HCT116 (cell line): ENCODE measurements at regions not wholly inside any gene's neighbourhood (a gene's known extent, or its start where the extent isn't known, plus 50 kb on each side); places are given as distances from the start of the nearest gene placed in this dataset.

Experiments
- ATAC-seq: fragments of 200-7000 bp; cut with Tn5 transposase; 2 replicates; pipeline ENCODE4 v1.9.1; 2020; ENCODE audit warnings: mild to moderate bottlenecking, moderate library complexity
- BruUV-seq: library from RNA; stranded (reverse); fragments of 400-500 nt; replicated peaks from 2 replicates; lab custom pipeline; 2021; lab: Mats Ljungman, UMichigan
- CTCF ChIA-PET: fragments of 300-600 bp; sonication (Branson Sonifier 250); formaldehyde crosslinking; loops from one replicate; lab custom pipeline; 2021; ENCODE audit warnings: antibody characterized with exemption; lab: Charles Lee
- POLR2A ChIA-PET: fragments of 300-600, 350-600 bp; sonication (Branson Sonifier 250); formaldehyde crosslinking; loops from one replicate; lab custom pipeline; 2021; ENCODE audit warnings: antibody characterized with exemption; lab: Charles Lee
- RAD21 ChIA-PET, 2 experiments: fragments of 300-600 bp; sonication (Branson Sonifier 250); formaldehyde crosslinking; loops; one replicate each; lab custom pipeline; 2023; ENCODE audit warnings: low total read pairs in 2 of 2; ENCODE audit not compliant: uncharacterized antibody in 2 of 2, unreplicated experiment in 2 of 2, low non-redundant PET in 1 of 2; lab: Charles Lee
- DNase-seq: peaks from one replicate; pipeline ENCODE4 v3.0.0-alpha.2; 2010; ENCODE audit warnings: low read depth, low spot score
- H2AFZ ChIP-seq: fragments of 200-600 bp; shearing (Covaris generic), sonication (generic); 2 replicates; pipeline ENCODE4 v1.6.1; 2017; ENCODE audit warnings: low read depth, mixed run types, mixed read lengths, antibody characterized with exemption, low read length; ENCODE audit not compliant: poor library complexity, severe bottlenecking
- H3K27ac ChIP-seq: 2 replicates; pipeline ENCODE4 v1.5.1; 2012; ENCODE audit warnings: low read depth, low read length
- H3K27me3 ChIP-seq: fragments of 200-600 bp; sonication (generic); 2 replicates; pipeline ENCODE4 v1.6.1; 2016; ENCODE audit warnings: mixed run types, low read length, mixed read lengths; ENCODE audit not compliant: insufficient read depth
- H3K36me3 ChIP-seq, 2 experiments: fragments of 200-500 bp in 1 of 2; fragments of 200-600 bp in 1 of 2; sonication (Bioruptor generic) in 1 of 2; sonication (generic) in 1 of 2; 2 replicates each; pipeline versions ENCODE4 v1.5.1 to v1.6.1; 2014 to 2016; ENCODE audit warnings: low read length in 2 of 2, inconsistent platforms in 1 of 2, mixed read lengths in 1 of 2, mixed run types in 1 of 2; ENCODE audit not compliant: insufficient read depth in 2 of 2, control insufficient read depth in 1 of 2
- H3K4me1 ChIP-seq, 2 experiments: fragments of 200-600 bp in 1 of 2; sonication (generic) in 1 of 2; 2 replicates each; pipeline versions ENCODE4 v1.5.1 to v1.6.1; 2012 to 2017; ENCODE audit warnings: low read length in 2 of 2, inconsistent platforms in 1 of 2, mild to moderate bottlenecking in 1 of 2, mixed read lengths in 1 of 2, mixed run types in 1 of 2, moderate library complexity in 1 of 2; ENCODE audit not compliant: insufficient read depth in 2 of 2, control insufficient read depth in 1 of 2
- H3K4me2 ChIP-seq: fragments of 200-600 bp; sonication (generic); 2 replicates; pipeline ENCODE4 v1.6.1; 2017; ENCODE audit warnings: mixed run types, low read length, mixed read lengths
- H3K4me3 ChIP-seq, 2 experiments: fragments of 200-600 bp in 1 of 2; sonication (generic) in 1 of 2; replicated peaks in 1 of 2; 2 replicates each; pipeline ENCODE4 v1.5.1; 2011 to 2016; ENCODE audit warnings: low read length in 2 of 2, control low read depth in 1 of 2, low read depth in 1 of 2, mild to moderate bottlenecking in 1 of 2, mixed read lengths in 1 of 2, mixed run types in 1 of 2
- H3K79me2 ChIP-seq: fragments of 200-600 bp; sonication (generic); 2 replicates; pipeline ENCODE4 v1.6.1; 2017; ENCODE audit warnings: mild to moderate bottlenecking, mixed run types, low read length, moderate library complexity, mixed read lengths; ENCODE audit not compliant: insufficient read depth
- H3K9ac ChIP-seq: fragments of 200-600 bp; sonication (generic); 2 replicates; pipeline ENCODE4 v1.6.1; 2016; ENCODE audit warnings: low read length, mixed read lengths
- H3K9me2 ChIP-seq: fragments of 200-600 bp; sonication (generic), shearing (Covaris generic); 2 replicates; pipeline ENCODE4 v1.6.1; 2017; ENCODE audit warnings: mixed run types, mild to moderate bottlenecking, moderate library complexity; ENCODE audit not compliant: insufficient read depth
- H3K9me3 ChIP-seq, 2 experiments: fragments of 200-500 bp in 1 of 2; fragments of 200-600 bp in 1 of 2; sonication (Bioruptor generic) in 1 of 2; sonication (generic) in 1 of 2; 2 replicates each; pipeline ENCODE4 v1.6.1; 2014 to 2017; ENCODE audit warnings: low read length in 2 of 2, mixed read lengths in 2 of 2, inconsistent platforms in 1 of 2, low read depth in 1 of 2, mild to moderate bottlenecking in 1 of 2, mixed run types in 1 of 2, moderate library complexity in 1 of 2; ENCODE audit not compliant: control insufficient read depth in 1 of 2, insufficient read depth in 1 of 2
- H4K20me1 ChIP-seq: fragments of 200-600 bp; sonication (generic), shearing (Covaris generic); 2 replicates; pipeline ENCODE4 v1.6.1; 2017; ENCODE audit warnings: mixed run types, mild to moderate bottlenecking, moderate library complexity; ENCODE audit not compliant: insufficient read depth
- CEBPB ChIP-seq: IDR thresholded peaks from 2 replicates; pipeline ENCODE4 v1.6.1; 2012; ENCODE audit warnings: low read depth
- EZH2 ChIP-seq: fragments of 200-600 bp; sonication (generic); IDR thresholded peaks from 2 replicates; pipeline ENCODE4 v1.6.1; 2017; ENCODE audit warnings: antibody characterized with exemption, mixed run types
- FOSL1 ChIP-seq: IDR thresholded peaks from 2 replicates; pipeline ENCODE4 v1.6.1; 2012; ENCODE audit warnings: low read depth
- POLR2AphosphoS5 ChIP-seq: IDR thresholded peaks from 2 replicates; pipeline ENCODE4 v1.6.1; 2011; ENCODE audit warnings: mild to moderate bottlenecking, low read depth, low read length, moderate library complexity
- RAD21 ChIP-seq: IDR thresholded peaks from 2 replicates; pipeline ENCODE4 v1.6.1; 2012; ENCODE audit warnings: low read depth, mild to moderate bottlenecking
- SIN3A ChIP-seq: IDR thresholded peaks from 2 replicates; pipeline ENCODE4 v1.6.1; 2012; ENCODE audit warnings: low read depth
- SP1 ChIP-seq: IDR thresholded peaks from 2 replicates; pipeline ENCODE4 v1.6.1; 2012; ENCODE audit warnings: low read depth
- TCF7L2 ChIP-seq: IDR thresholded peaks from 2 replicates; pipeline ENCODE4 v1.7.0; 2011; ENCODE audit warnings: borderline replicate concordance, inconsistent platforms; ENCODE audit not compliant: insufficient read depth, insufficient read length; ENCODE audit errors: extremely low read depth
- intact Hi-C: fragments of 100-400 bp; cut with micrococcal nuclease; formaldehyde crosslinking; loops from 2 replicates; pipeline ENCODE4 v1.10.0; 2022
- TF ChIP-seq, protein P1 (sequence below): IDR thresholded peaks from 2 replicates; pipeline ENCODE4 v1.6.1; 2012
- TF ChIP-seq, protein P2 (sequence below): IDR thresholded peaks from 2 replicates; pipeline ENCODE4 v1.6.1; 2012
- TF ChIP-seq, protein P3 (sequence below): IDR thresholded peaks from 2 replicates; pipeline ENCODE4 v1.6.1; 2012; ENCODE audit warnings: low read depth
- TF ChIP-seq, protein P4 (sequence below): IDR thresholded peaks from 2 replicates; pipeline ENCODE4 v1.6.1; 2011; ENCODE audit warnings: mild to moderate bottlenecking, low read length, moderate library complexity; ENCODE audit not compliant: insufficient replicate concordance; ENCODE audit errors: extremely low read depth

- Histone ChIP-seq H4K20me1 (no peaks in the 10 kb centered on the region), H3K9me2 (no peaks in the 10 kb centered on the region), H3K4me1 (no peaks in the 10 kb centered on the region), H3K9me3 (peaks cover 0 to 5% of the 10 kb centered on the region in 2 experiments; a peak in 2 of 4 replicates), H3K36me3 (no peaks in the 10 kb centered on the region), H3K27ac (no peak overlapping the region), H2AFZ (no peak overlapping the region), H3K4me3 (no peak overlapping the region), H3K27me3 (no peaks in the 10 kb centered on the region), H3K79me2 (no peaks in the 10 kb centered on the region), H3K4me2 (no peak overlapping the region), H3K9ac (no peak overlapping the region)
- TF ChIP-seq SIN3A (no peak), SP1 (no peak), EZH2 (no peak), RAD21 (no peak)
- TF ChIP-seq, protein P1, sequence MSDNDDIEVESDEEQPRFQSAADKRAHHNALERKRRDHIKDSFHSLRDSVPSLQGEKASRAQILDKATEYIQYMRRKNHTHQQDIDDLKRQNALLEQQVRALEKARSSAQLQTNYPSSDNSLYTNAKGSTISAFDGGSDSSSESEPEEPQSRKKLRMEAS: no peak
- DNase-seq (no peak), ATAC-seq (no peak)
- RAD21 ChIA-PET: no interaction called here
- CTCF ChIA-PET: no interaction called here
- intact Hi-C loops: no loop called here
- no TSS peak for BruUV-seq
- POLR2A ChIA-PET: no interaction called here
These were observed 1239.3 kb downstream of the TYW1 start for GRCh38 chr7:68235937-68236336.

DNA sequence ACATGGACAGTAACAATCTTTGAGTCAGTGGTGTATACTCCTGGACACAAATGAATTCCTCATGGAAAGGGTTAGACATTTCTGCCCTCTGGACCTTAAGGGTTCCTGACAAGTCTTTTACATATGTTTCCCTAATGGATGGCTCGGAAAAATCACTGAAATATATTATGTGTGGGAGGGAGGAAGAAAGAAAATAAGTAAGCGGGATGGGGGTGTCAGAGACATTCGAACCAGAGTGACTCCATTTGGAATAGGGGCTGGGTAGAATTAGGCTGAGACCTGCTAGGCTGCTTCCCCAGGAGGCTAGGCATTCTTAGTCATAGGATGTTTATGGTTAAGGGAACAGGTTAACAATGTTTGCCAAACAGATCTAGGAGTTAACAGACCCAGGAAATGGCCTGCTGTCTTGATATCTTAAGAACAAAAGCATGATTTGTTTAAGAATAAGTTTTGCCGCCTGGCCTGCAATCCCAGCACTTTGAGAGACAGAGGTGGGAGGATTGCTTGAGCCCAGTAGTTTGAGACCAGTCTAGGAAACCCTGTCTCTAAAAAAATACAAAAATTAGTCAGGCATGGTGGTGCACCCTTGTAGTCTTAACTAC is 1241.7 kb downstream of the TYW1 start:
- Histone ChIP-seq H3K4me3 (no peak overlapping the region), H2AFZ (no peak overlapping the region), H3K9ac (no peak overlapping the region), H3K9me3 (peaks cover 0 to 5% of the 10 kb centered on the region in 2 experiments; a peak in 2 of 4 replicates), H3K27ac (no peak overlapping the region), H3K79me2 (no peaks in the 10 kb centered on the region), H4K20me1 (no peaks in the 10 kb centered on the region), H3K9me2 (no peaks in the 10 kb centered on the region), H3K36me3 (no peaks in the 10 kb centered on the region), H3K4me1 (no peaks in the 10 kb centered on the region), H3K4me2 (no peak overlapping the region), H3K27me3 (no peaks in the 10 kb centered on the region)
- POLR2A ChIA-PET: no interaction called here
- CTCF ChIA-PET: no interaction called here
- BruUV-seq: no TSS peak
- intact Hi-C loops: no loop called here
- ATAC-seq: no peak
- RAD21 ChIA-PET: no interaction called here
- DNase-seq: no peak
- TF ChIP-seq FOSL1 (no peak), CEBPB (no peak), TCF7L2 (no peak), SIN3A (no peak), POLR2AphosphoS5 (no peak)
- TF ChIP-seq, protein P2, sequence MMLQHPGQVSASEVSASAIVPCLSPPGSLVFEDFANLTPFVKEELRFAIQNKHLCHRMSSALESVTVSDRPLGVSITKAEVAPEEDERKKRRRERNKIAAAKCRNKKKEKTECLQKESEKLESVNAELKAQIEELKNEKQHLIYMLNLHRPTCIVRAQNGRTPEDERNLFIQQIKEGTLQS: no peak
- TF ChIP-seq, protein P3, sequence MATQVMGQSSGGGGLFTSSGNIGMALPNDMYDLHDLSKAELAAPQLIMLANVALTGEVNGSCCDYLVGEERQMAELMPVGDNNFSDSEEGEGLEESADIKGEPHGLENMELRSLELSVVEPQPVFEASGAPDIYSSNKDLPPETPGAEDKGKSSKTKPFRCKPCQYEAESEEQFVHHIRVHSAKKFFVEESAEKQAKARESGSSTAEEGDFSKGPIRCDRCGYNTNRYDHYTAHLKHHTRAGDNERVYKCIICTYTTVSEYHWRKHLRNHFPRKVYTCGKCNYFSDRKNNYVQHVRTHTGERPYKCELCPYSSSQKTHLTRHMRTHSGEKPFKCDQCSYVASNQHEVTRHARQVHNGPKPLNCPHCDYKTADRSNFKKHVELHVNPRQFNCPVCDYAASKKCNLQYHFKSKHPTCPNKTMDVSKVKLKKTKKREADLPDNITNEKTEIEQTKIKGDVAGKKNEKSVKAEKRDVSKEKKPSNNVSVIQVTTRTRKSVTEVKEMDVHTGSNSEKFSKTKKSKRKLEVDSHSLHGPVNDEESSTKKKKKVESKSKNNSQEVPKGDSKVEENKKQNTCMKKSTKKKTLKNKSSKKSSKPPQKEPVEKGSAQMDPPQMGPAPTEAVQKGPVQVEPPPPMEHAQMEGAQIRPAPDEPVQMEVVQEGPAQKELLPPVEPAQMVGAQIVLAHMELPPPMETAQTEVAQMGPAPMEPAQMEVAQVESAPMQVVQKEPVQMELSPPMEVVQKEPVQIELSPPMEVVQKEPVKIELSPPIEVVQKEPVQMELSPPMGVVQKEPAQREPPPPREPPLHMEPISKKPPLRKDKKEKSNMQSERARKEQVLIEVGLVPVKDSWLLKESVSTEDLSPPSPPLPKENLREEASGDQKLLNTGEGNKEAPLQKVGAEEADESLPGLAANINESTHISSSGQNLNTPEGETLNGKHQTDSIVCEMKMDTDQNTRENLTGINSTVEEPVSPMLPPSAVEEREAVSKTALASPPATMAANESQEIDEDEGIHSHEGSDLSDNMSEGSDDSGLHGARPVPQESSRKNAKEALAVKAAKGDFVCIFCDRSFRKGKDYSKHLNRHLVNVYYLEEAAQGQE: no peak
- TF ChIP-seq, protein P4, sequence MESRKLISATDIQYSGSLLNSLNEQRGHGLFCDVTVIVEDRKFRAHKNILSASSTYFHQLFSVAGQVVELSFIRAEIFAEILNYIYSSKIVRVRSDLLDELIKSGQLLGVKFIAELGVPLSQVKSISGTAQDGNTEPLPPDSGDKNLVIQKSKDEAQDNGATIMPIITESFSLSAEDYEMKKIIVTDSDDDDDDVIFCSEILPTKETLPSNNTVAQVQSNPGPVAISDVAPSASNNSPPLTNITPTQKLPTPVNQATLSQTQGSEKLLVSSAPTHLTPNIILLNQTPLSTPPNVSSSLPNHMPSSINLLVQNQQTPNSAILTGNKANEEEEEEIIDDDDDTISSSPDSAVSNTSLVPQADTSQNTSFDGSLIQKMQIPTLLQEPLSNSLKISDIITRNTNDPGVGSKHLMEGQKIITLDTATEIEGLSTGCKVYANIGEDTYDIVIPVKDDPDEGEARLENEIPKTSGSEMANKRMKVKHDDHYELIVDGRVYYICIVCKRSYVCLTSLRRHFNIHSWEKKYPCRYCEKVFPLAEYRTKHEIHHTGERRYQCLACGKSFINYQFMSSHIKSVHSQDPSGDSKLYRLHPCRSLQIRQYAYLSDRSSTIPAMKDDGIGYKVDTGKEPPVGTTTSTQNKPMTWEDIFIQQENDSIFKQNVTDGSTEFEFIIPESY: no peak
